GM12891 (cell line): ENCODE measurements at regions not wholly inside any gene's neighbourhood (a gene's known extent, or its start where the extent isn't known, plus 50 kb on each side); places are given as distances from the start of the nearest gene placed in this dataset.

Source experiments
- PAX5 ChIP-seq: IDR thresholded peaks from 2 replicates; pipeline ENCODE4 v1.6.1; 2011; ENCODE audit warnings: low read length, moderate library complexity, mild to moderate bottlenecking; ENCODE audit not compliant: insufficient read depth, severe bottlenecking
- POLR2A ChIP-seq: IDR thresholded peaks from 2 replicates; pipeline ENCODE4 v1.6.1; 2011; ENCODE audit warnings: low read depth, low read length, control low read depth
- POLR2AphosphoS5 ChIP-seq: IDR thresholded peaks from 2 replicates; pipeline ENCODE4 v1.6.1; 2011; ENCODE audit warnings: low read depth, low read length, control low read depth
- TAF1 ChIP-seq: IDR thresholded peaks from 2 replicates; pipeline ENCODE4 v1.6.1; 2011; ENCODE audit warnings: low read depth, low read length, control low read depth

DNA sequence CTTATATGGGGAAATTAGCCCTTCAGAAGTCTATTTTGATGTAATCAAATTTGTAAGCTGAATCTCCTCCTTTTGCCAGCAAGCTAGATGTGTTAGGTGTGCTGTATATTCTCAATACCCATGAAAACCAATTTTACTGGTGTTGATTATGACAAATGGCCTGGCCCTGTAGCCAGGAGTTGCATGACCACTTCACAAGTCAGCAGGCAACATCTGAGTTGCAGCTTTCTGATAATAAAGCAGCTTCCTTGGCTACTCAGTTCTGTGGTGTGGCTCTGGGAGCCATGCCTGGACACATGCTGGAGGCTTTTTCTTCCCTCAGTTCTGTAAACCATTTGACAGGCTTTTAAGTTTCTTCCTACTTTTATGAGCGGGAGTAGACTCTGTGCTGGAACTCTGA is 154.1 kb upstream of the CXCL13 start:
- TF ChIP-seq POLR2AphosphoS5 (no peak), POLR2A (no peak), PAX5 (no peak), TAF1 (no peak)
